GM21825 (cell line): ENCODE measurements at regions not wholly inside any gene's neighbourhood (a gene's known extent, or its start where the extent isn't known, plus 50 kb on each side); places are given as distances from the start of the nearest gene placed in this dataset.

Source experiments
- ATAC-seq: cut with Tn5 transposase; IDR thresholded peaks from one replicate; pipeline ENCODE4 v1.9.1; 2021; ENCODE audit warnings: mild to moderate bottlenecking, moderate library complexity; ENCODE audit not compliant: unreplicated experiment

- no peak for ATAC-seq
Measured at GRCh38 chr4:26094911-26095310, 180.9 kb downstream of the SMIM20 start.

- no peak for ATAC-seq
Measured at GRCh38 chr4:26099967-26100366, 185.9 kb downstream of the SMIM20 start.

GRCh38 chr4:26101011-26101410 lies 187.0 kb downstream of the SMIM20 start:
- ATAC-seq: no peak

GRCh38 chr4:26104056-26104685 lies 190.2 kb downstream of the SMIM20 start:
- ATAC-seq: no peak

- ATAC-seq: no peak
Measured at GRCh38 chr4:26105337-26105736, 191.3 kb downstream of the SMIM20 start.

GRCh38 chr4:26105815-26106699 lies 192.0 kb downstream of the SMIM20 start:
- no peak for ATAC-seq

- no peak for ATAC-seq
Measured at GRCh38 chr4:26106776-26107175, 192.8 kb downstream of the SMIM20 start.

- ATAC-seq: no peak
Measured at GRCh38 chr4:26108054-26108453, 194.0 kb downstream of the SMIM20 start.

- ATAC-seq: no peak
Measured at GRCh38 chr4:26110493-26110892, 196.5 kb downstream of the SMIM20 start.

GRCh38 chr4:26113339-26113940 lies 199.4 kb downstream of the SMIM20 start:
- no peak for ATAC-seq

GRCh38 chr4:26116057-26116456 lies 202.0 kb downstream of the SMIM20 start:
- no peak for ATAC-seq

GRCh38 chr4:26120098-26120825 lies 200.6 kb upstream of the RBPJ start:
- ATAC-seq: no peak

GRCh38 chr4:26122690-26123089 lies 198.1 kb upstream of the RBPJ start:
- ATAC-seq: no peak

- ATAC-seq: no peak
Measured at GRCh38 chr4:26124753-26125321, 196.0 kb upstream of the RBPJ start.

GRCh38 chr4:26126143-26126718 lies 194.6 kb upstream of the RBPJ start:
- ATAC-seq: peak; percentile 39

GRCh38 chr4:26126994-26127393 lies 193.8 kb upstream of the RBPJ start:
- no peak for ATAC-seq

GRCh38 chr4:26127851-26128337 lies 192.9 kb upstream of the RBPJ start:
- ATAC-seq: no peak

GRCh38 chr4:26130173-26130572 lies 190.6 kb upstream of the RBPJ start:
- peak; percentile 72 for ATAC-seq

- ATAC-seq: no peak
Measured at GRCh38 chr4:26130841-26131432, 189.9 kb upstream of the RBPJ start.

GRCh38 chr4:26131711-26132110 lies 189.1 kb upstream of the RBPJ start:
- peak; percentile 54 for ATAC-seq
